ENCODE measurements at regions not wholly inside any gene's neighbourhood (a gene's known extent, or its start where the extent isn't known, plus 50 kb on each side); places are given as distances from the start of the nearest gene placed in this dataset.

DNA sequence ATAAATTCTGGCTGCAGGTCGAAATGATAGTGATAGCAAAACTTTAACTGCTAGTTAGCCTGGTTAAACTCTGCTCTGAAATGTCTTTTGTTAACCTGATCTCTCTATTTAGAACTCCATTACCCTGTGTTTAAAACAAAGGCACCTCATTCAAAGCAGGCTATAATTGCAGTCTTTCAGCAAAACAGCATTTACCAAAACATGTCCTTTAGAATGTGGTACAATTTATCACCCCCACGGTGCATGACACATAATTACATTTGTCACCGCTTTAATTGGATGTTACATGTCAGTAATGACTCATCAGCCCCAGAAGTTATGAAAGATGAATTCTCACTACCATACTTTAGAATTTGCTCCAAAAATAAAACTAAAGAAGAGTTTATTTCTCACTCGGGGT, 295.4 kb downstream of the TOX3 start:
- TF ChIP-seq EZH2phosphoT487 (IDR thresholded peaks at IDR 0.05; ENCODE audit: low read depth, severe bottlenecking, unreplicated experiment) (no peak), CTCF (IDR thresholded peaks at IDR 0.05; ENCODE audit: poor library complexity) (no peak), EZH2 (IDR thresholded peaks at IDR 0.05; ENCODE audit: borderline replicate concordance) (no peak)
- H3K4me2 ChIP-seq = no peak overlapping the region
- WGBS (ENCODE audit: low lambda C conversion rate, missing lambda C conversion rate) = 57% methylated on average over 4 of the region's 4 CpGs
- no peaks in the 10 kb centered on the region for H3K36me3 ChIP-seq (replicated peaks; ENCODE audit: insufficient read depth, low read depth)
- H2AFZ ChIP-seq = no peak overlapping the region
- no peaks in the 10 kb centered on the region for H4K20me1 ChIP-seq (ENCODE audit: insufficient read depth, poor library complexity, severe bottlenecking)
- H3K4me1 ChIP-seq (ENCODE audit: insufficient read depth) = no peaks in the 10 kb centered on the region
- no peaks in the 10 kb centered on the region for H3K27me3 ChIP-seq
- H3K4me3 ChIP-seq = no peak overlapping the region
- H3K9me3 ChIP-seq (ENCODE audit: low read depth) = no peaks in the 10 kb centered on the region
- H3K79me2 ChIP-seq = no peaks in the 10 kb centered on the region
- DNase-seq (ENCODE audit: low spot score) = no peak
- H3K27ac ChIP-seq = no peak overlapping the region
- H3K9me2 ChIP-seq (replicated peaks; ENCODE audit: insufficient read depth) = no peaks in the 10 kb centered on the region

DNA sequence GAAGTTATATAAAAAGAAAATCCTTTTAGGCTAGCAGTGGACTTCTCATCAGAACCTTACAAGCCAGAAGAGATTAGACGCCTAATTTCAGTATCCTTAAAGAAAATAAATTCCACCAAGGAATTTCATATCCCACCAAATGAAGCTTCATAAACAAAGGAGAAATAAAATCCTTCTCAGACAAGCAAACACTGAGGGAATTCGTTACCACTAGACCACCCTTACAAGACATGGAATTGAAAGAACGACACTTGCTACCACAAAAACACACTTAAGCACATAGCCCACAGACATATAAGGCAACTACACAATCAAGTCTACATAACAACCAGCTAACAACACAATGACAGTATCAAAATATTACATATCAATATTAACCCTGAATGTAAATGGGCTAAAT, 299.2 kb downstream of the TOX3 start:
- Histone ChIP-seq H3K9me2 (replicated peaks; ENCODE audit: insufficient read depth) (no peaks in the 10 kb centered on the region), H3K4me3 (no peak overlapping the region), H3K9me3 (ENCODE audit: low read depth) (no peaks in the 10 kb centered on the region), H3K4me1 (ENCODE audit: insufficient read depth) (no peaks in the 10 kb centered on the region), H4K20me1 (ENCODE audit: insufficient read depth, poor library complexity, severe bottlenecking) (no peaks in the 10 kb centered on the region), H3K27ac (no peak overlapping the region), H3K27me3 (no peaks in the 10 kb centered on the region), H3K36me3 (replicated peaks; ENCODE audit: insufficient read depth, low read depth) (no peaks in the 10 kb centered on the region), H3K4me2 (no peak overlapping the region), H2AFZ (no peak overlapping the region), H3K79me2 (no peaks in the 10 kb centered on the region)
- DNase-seq (ENCODE audit: low spot score) = no peak
- TF ChIP-seq EZH2phosphoT487 (IDR thresholded peaks at IDR 0.05; ENCODE audit: low read depth, severe bottlenecking, unreplicated experiment) (no peak), CTCF (IDR thresholded peaks at IDR 0.05; ENCODE audit: poor library complexity) (no peak), EZH2 (IDR thresholded peaks at IDR 0.05; ENCODE audit: borderline replicate concordance) (no peak)
- WGBS (ENCODE audit: low lambda C conversion rate, missing lambda C conversion rate) = 93% methylated on average over 3 of the region's 3 CpGs

GRCh38 chr16:52238710-52239109, 308.2 kb downstream of the TOX3 start:
- no peak for DNase-seq (ENCODE audit: low spot score)
- Histone ChIP-seq H3K4me2 (no peak overlapping the region), H4K20me1 (ENCODE audit: insufficient read depth, poor library complexity, severe bottlenecking) (no peaks in the 10 kb centered on the region), H3K27ac (no peak overlapping the region), H3K9me3 (ENCODE audit: low read depth) (no peaks in the 10 kb centered on the region), H3K36me3 (replicated peaks; ENCODE audit: insufficient read depth, low read depth) (no peaks in the 10 kb centered on the region), H3K27me3 (no peaks in the 10 kb centered on the region), H3K4me3 (no peak overlapping the region), H3K4me1 (ENCODE audit: insufficient read depth) (no peaks in the 10 kb centered on the region), H3K79me2 (no peaks in the 10 kb centered on the region), H3K9me2 (replicated peaks; ENCODE audit: insufficient read depth) (no peaks in the 10 kb centered on the region), H2AFZ (no peak overlapping the region)
- WGBS (ENCODE audit: low lambda C conversion rate, missing lambda C conversion rate) = 98% methylated on average over 2 of the region's 2 CpGs
- TF ChIP-seq EZH2 (IDR thresholded peaks at IDR 0.05; ENCODE audit: borderline replicate concordance) (no peak), EZH2phosphoT487 (IDR thresholded peaks at IDR 0.05; ENCODE audit: low read depth, severe bottlenecking, unreplicated experiment) (no peak), CTCF (IDR thresholded peaks at IDR 0.05; ENCODE audit: poor library complexity) (no peak)

DNA sequence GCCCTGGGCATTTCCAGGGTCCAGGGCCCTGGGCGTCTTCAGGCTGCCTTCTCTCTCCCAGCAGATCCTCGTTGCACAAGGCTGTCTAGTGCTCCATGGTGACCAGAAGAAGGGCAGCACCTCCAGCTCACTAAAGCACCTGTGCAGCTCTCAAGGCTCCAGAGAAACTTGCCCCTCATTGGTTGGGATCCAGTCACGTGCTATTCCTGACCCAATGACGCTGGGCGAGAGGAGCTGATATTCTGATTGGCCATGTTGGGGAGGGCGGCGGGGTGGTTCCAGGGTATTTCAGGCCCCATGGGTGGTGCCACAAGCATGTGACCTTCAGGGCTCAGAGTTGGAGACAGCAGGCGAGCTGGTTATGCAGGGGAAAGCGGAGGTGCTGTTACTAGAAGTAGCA, 309.1 kb downstream of the TOX3 start:
- no peak for TF ChIP-seq EZH2 (IDR thresholded peaks at IDR 0.05; ENCODE audit: borderline replicate concordance)
- no peak for TF ChIP-seq CTCF (IDR thresholded peaks at IDR 0.05; ENCODE audit: poor library complexity)
- Histone ChIP-seq H3K4me3 (no peak overlapping the region), H4K20me1 (ENCODE audit: insufficient read depth, poor library complexity, severe bottlenecking) (no peaks in the 10 kb centered on the region), H3K79me2 (no peaks in the 10 kb centered on the region), H3K36me3 (replicated peaks; ENCODE audit: insufficient read depth, low read depth) (no peaks in the 10 kb centered on the region), H3K27ac (no peak overlapping the region), H2AFZ (no peak overlapping the region), H3K27me3 (no peaks in the 10 kb centered on the region), H3K9me3 (ENCODE audit: low read depth) (no peaks in the 10 kb centered on the region), H3K9me2 (replicated peaks; ENCODE audit: insufficient read depth) (no peaks in the 10 kb centered on the region), H3K4me2 (no peak overlapping the region), H3K4me1 (ENCODE audit: insufficient read depth) (no peaks in the 10 kb centered on the region)
- DNase-seq (ENCODE audit: low spot score) = no peak
- WGBS (ENCODE audit: low lambda C conversion rate, missing lambda C conversion rate) = 91% methylated on average over 9 of the region's 9 CpGs
